GM23248 (cell line): ENCODE measurements at regions not wholly inside any gene's neighbourhood (a gene's known extent, or its start where the extent isn't known, plus 50 kb on each side); places are given as distances from the start of the nearest gene placed in this dataset.

ENCODE experiments used
- EZH2 ChIP-seq: fragments of 200-600 bp; sonication (generic); IDR thresholded peaks from 2 replicates; pipeline ENCODE4 v1.6.1; 2018; ENCODE audit warnings: antibody characterized with exemption, mild to moderate bottlenecking; ENCODE audit not compliant: insufficient read depth, poor library complexity, severe bottlenecking
- EZH2phosphoT487 ChIP-seq: fragments of 200-600 bp; sonication (generic); IDR thresholded peaks from 2 replicates; pipeline ENCODE4 v1.6.1; 2018; ENCODE audit warnings: antibody characterized with exemption, moderate library complexity, mild to moderate bottlenecking, low read depth; ENCODE audit not compliant: insufficient read depth

GRCh38 chr2:2681085-2681484, 350.0 kb upstream of the MYT1L start:
- TF ChIP-seq EZH2phosphoT487, result no peak
- no peak for TF ChIP-seq EZH2
